ENCODE measurements at regions not wholly inside any gene's neighbourhood (a gene's known extent, or its start where the extent isn't known, plus 50 kb on each side); places are given as distances from the start of the nearest gene placed in this dataset.
A peak's percentile ranks its signal among the peaks of the same experiment; 100 is the strongest.

DNA sequence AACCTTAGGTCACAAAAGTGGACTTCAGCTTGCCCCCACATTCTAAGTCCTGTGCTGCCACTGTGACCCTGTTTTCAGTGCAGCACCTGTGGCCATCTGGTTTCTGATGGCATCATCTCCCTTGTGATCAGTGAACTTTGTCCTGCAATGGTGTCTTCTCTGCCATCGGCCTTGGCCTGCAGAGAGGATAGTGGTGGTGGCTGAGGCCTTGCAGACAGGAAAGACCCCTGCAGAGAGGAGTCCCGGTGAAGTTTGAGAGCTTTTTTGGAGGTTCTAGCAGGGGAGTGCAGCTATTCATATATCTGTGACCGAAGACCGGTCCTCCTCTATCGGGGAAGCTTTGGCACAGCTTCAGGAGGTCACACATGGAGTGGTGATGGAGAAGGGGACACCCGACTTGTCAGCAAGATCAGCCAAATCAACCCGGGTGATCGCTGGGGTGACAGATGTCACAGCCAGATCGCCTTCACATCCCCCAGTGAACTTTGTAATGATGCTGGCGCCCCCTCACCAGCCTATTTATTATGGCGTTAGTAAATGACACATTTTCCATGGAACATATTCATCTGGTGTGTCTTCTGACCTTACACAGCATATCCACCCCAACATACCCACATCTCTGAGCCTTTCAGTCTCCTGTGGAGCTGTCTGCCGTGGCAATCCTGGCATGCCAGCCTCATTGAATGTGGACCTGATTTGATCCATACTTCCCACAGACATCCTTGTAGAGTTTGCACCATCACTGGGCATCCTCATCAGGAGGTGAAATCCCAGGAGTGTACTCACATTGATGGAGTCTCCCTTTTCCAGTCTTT, 136.1 kb downstream of the PAPOLA start:
- DNase-seq (ENCODE audit: low read depth) = no peak

GRCh38 chr14:96639550-96639949, 137.4 kb downstream of the PAPOLA start:
- DNase-seq (ENCODE audit: low read depth) = no peak

DNA sequence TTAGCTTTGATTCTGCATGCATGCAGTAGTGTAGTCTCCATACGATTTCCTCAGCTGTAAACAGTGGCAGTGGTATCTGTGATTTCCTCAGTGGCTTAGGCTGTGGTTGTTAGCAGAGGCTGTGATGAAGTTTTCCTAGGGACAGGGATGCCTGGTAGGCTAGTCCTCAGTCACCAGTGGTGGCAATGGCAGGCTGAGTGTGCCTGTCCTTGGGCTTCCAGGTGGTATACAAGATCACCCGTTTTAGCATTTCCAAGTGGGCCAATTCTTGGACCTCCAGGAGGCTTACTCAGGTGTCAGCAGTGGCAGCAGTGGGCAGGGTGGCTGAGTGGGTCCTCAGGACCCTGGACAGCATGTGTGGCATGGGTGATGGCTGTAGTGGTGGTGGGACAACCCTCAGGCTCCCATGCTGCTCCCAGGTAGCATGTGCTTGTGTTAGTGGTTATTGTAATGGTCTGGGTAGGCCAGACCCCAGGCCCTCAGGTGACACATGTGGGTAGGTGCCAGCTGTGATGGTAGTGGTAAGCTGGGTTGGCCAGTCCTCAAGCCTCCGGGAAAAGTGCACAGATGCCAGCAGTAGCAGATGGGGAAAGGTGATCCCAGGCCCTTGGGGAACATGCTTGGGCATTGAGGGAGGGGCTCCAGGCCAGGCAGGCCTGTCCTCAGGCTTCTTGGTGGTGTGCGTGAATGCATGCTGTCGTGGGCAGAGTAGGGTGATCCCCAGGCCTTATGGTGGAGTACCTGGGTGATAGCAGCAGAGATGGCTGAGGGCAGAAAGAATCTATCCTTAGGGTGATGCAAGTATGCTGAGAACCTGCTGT, 146.5 kb downstream of the PAPOLA start:
- no peak for DNase-seq (ENCODE audit: low read depth)

DNA sequence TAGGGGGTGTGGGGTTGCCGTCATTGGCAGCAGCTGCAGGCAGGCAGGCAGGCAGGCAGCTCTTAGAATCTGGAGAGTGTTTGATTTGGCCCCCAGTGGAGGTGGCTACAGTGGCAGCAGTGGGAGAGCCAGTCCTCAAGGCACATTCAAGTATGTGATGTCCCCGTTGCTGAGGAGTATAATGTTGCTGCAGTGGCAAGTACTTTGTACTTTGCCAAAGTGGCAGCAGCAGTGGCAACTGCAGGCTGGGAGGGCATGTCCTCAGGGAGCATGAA, 147.1 kb downstream of the PAPOLA start:
- no peak for DNase-seq (ENCODE audit: low read depth)

DNA sequence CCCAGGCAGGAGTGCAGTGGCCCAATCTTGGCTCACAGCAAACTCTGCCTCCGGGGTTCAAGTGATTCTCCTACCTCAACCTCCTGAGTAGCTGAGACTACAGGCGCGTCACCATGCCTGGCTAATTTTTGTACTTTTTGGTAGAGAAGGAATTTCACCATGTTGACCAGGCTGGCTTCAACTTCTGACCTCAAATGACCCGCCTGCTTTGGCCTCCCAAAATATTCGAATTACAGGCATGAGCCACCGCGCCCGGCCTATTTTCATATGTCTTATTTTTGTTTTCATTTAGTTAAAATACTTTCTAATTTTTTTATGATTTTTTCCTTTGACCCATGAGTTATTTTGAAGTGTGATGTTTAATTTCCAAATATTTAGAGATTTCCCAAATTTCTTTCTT, 143.6 kb upstream of the VRK1 start:
- no peak for DNase-seq (ENCODE audit: low read depth)

- no peak for DNase-seq (ENCODE audit: low read depth)
Observed at GRCh38 chr14:96658611-96659010, 138.6 kb upstream of the VRK1 start.

DNA sequence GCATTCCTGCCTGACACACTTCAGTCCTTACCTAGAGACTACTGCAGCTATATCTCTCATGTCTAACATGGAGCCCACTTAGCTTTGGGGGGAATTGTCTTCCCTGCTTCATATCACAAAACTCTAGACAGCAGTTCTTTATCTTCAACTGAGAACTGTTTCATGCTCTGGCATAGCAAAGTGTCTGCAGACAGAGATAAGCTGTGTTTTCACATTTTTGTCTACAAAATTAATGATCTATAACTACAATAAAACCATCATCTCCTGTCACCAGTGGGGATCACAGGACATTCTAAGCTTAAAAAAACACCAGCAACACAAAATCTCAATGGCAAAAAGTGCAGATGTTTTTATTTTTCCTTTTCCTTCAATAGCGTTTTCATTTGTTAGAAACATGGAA, 137.1 kb upstream of the VRK1 start:
- DNase-seq (ENCODE audit: low read depth) = no peak

GRCh38 chr14:96660667-96661066, 136.5 kb upstream of the VRK1 start:
- DNase-seq (ENCODE audit: low read depth) = no peak

DNA sequence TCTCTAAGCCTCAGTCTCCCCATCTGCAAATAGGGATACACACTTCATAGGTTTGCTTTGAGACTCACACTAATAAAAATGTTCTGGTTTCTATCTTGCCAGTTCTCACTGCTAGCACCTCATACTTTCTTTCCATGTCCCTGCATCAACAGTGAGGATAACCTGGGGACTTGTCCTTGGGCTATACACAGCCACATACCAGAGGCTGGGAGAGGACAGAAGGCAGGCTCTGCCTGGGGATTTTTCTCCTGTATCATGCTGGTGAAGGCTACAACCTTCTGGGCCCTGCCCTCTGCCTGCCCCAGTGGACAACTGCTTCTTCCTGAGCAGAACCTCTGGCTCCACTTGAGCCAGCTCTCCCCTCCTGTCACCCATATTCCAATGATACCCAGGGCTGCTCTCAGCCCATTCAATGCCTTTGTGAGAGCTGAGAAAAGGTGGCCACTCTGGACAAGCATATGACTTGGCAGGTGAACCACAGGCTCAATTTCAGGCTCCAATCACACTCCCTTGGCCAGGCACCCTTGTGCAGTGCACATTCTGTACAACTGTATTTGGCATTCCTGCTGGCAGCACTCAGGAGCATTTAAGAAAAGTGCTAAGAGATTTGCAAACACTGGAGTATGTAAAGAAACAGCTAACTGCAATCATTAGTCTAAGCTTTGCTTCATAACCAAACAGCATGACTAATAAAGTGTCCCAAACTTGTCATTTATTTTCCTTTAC, 135.8 kb upstream of the VRK1 start:
- DNase-seq (ENCODE audit: low read depth) = no peak

DNA sequence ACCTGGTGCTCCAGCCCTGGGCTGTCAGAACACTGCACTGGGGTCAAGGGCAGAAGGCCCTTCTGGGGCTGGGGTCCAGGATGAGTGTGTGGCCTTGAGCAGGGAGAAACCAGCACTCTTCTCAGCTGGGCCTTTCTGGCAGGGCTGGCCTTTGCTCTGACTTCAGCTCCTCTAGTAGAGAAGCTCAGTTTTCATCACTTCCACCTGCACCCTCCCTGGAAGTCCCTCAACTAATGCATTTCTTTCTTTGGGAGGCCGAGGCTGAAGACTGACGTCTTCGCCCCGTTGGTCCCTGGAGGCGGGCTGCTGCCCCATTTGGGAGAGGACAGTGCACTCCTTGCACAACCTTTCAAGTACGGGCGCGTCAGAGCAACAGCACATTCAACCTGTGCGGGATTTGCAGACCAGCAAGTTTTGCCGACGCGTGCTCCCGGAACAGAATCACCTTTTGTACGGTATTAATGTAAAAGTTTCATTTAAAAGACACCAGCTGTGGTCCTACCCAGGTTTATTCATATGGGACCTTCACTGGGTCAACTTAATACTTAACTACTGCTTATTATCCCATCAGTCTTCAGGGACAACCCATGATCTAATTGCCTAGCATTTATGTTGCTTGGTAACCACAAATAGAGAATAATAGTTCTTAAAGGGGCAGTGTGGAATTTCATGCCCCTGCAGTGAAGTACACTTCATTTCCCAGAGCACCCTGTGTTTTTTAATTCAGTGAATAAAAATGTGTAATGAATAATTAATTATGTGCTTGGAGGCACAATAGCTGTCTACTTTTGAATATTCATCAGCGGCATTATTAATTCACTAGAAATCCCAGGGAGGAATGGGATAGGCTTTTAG, 134.8 kb upstream of the VRK1 start:
- no peak for DNase-seq (ENCODE audit: low read depth)

DNA sequence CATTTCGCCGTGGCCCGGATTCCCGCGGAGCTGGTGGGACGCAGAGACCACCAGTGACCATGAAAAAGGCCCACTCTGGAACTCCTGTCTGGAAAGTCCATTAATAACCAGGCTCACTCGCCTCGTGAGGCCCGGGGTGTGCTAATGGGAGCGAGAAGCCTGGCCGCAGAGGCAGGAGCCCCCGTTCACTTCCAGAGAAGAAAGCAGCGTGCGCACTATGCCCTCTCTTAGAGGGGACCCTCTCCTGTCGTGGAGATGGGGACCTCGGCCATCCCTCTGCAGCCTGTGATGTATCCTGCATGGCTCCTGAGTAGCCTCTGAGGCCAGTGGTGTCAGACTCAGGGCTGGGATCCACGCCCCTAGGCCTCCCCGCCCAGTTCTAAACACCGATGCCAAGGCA, 134.1 kb upstream of the VRK1 start:
- DNase-seq (ENCODE audit: low read depth) = no peak

- peak; percentile 68 for DNase-seq (ENCODE audit: low read depth)
Observed at GRCh38 chr14:96663491-96664067, 133.6 kb upstream of the VRK1 start.

DNA sequence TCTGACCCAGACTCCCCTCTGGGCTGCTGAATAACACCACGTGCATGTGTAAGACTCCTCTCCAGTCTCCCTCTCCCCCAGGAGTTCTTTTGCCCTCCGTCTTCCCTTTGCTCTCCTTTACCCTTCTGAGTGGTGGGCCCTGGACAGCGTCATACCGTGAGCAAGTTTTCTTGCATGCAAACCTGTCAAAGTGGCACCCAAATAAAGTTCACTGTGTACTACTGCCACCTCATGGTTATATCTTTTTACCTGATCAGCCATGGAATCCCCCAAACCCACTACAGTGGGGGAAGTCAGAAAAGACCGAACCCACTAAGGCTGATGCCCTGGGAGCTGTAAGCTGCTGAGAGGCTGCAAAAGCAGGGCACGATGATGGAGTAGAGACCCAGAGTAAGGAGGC, 131.1 kb upstream of the VRK1 start:
- DNase-seq (ENCODE audit: low read depth) = no peak

- no peak for DNase-seq (ENCODE audit: low read depth)
Observed at GRCh38 chr14:96670391-96670790, 126.8 kb upstream of the VRK1 start.

DNA sequence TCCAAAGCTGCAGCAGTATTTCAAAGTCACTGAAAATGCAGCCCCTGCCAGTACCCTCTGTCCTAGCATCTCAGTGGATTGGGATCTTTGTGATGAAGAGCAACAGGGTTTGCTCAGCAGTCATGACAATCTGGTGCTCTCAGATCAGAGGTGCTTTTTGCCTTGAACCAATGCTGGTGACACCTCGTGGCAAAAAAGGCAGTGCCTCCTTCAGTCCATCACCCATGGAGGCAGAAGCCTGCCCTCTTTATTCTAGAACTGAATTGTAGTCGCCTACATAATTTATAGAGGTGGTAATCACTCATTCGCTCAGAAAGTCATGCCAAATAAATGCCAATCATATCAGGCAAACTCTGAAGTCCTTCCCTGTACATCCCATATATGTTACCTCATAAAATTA, 126.0 kb upstream of the VRK1 start:
- DNase-seq (ENCODE audit: low read depth) = no peak

DNA sequence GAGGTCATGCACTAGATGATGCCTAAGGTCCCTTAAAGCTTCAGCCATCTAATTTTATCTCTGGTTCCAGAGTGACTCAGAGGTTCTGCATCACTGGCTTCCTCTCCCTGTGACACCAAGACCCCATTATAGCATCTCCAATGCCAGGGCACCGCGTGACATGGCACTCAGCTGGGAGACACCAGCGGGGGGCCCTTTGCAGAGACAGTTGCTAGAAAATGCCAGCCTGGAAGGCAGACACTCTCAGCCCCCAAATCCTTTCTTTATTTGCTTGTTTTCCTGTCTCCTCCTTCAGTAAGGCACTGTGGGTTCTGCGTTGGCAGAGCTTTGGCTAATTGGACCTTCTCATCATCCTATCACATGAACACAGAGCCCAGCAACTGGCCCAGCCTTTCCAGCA, 123.5 kb upstream of the VRK1 start:
- no peak for DNase-seq (ENCODE audit: low read depth)

- no peak for DNase-seq (ENCODE audit: low read depth)
Observed at GRCh38 chr14:96674121-96674520, 123.1 kb upstream of the VRK1 start.

DNA sequence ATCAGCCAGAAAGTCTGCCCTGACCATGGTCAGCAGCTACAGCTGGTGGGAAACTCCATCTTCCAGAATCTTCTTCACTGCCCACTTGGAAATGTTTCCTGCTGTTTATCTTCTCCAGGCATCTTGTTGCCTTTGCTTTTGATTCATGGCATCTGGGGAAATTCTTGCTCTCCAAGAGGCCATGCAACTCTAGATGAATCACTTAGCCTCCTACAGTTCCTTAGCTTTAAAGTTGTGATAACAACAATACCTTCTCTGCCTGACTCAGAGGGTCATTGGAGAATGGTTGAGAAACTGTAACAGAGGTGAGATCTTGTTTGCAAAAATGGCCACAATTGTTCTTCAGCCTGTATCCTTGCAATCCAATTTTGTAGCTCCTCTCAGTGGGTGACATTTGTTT, 121.0 kb upstream of the VRK1 start:
- DNase-seq (ENCODE audit: low read depth) = peak; percentile 6

DNA sequence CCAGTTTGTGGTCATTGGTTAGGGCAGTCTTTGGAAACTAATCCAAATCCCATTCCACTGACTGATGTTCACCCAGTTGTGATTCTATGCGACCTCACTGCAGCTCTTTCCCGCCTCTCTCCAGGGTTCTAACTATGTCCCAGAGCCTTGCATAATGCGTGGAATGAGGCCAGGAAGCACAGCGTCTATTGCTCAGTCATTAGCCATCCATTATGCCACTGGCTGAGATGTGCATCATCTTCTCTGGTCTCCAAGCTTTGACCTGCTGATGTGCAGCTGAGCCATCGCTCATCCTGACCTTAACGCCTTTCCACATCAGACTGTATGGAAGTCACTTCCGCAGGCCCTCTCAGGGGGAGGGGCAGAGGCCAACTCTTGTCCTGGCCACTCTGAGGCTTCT, 115.4 kb upstream of the VRK1 start:
- DNase-seq (ENCODE audit: low read depth) = peak; percentile 53

DNA sequence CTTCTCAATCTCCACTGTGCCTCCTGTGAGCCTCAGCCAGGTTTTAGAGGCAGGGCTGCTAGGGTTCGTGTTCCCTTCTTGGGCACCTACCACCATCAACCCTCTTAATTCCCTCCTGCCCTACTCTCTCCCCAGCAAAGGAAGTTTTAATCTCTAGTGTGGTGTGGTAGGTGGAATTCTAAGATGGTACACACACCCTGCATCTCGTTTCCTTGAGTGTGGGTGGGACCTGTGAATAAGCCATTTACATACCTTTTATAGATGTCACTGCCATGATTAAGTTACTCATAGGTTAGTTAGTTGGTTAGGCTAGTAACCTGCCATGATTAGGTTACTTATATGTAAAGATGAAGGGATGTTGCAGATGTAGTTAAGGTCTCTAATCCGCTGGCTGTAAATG, 114.8 kb upstream of the VRK1 start:
- DNase-seq (ENCODE audit: low read depth) = no peak

All from HT1080 (cell line).